ENCODE measurements at regions not wholly inside any gene's neighbourhood (a gene's known extent, or its start where the extent isn't known, plus 50 kb on each side); places are given as distances from the start of the nearest gene placed in this dataset.

DNA sequence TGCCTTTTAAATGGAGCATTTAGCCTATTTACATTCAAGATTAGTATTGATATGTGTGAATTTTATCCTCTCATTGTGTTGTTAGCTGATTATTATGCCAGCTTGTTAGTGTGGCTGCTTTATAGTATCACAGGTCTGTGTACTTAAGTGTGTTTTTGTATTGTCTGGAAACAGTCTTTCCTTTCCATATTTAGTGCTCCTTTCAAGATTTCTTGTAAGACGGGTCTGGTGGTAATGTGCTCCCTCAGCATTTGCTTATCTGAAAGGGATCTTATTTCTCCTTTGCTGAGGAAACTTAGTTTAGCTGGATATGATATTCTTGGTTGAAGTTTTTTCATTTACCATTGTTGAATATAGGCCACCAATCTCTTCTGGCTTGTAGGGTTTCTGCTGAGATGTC is 549.0 kb downstream of the EPHA3 start:
- no peak overlapping the region for H3K4me2 ChIP-seq (ENCODE audit: low read length)
- H3K36me3 ChIP-seq (ENCODE audit: control insufficient read depth, insufficient read depth, low read length): no peaks in the 10 kb centered on the region
- no peak overlapping the region for H3K27ac ChIP-seq
- no peaks in the 10 kb centered on the region for H3K27me3 ChIP-seq (ENCODE audit: control insufficient read depth, insufficient read depth, low read length)
- TF ChIP-seq, protein P1, sequence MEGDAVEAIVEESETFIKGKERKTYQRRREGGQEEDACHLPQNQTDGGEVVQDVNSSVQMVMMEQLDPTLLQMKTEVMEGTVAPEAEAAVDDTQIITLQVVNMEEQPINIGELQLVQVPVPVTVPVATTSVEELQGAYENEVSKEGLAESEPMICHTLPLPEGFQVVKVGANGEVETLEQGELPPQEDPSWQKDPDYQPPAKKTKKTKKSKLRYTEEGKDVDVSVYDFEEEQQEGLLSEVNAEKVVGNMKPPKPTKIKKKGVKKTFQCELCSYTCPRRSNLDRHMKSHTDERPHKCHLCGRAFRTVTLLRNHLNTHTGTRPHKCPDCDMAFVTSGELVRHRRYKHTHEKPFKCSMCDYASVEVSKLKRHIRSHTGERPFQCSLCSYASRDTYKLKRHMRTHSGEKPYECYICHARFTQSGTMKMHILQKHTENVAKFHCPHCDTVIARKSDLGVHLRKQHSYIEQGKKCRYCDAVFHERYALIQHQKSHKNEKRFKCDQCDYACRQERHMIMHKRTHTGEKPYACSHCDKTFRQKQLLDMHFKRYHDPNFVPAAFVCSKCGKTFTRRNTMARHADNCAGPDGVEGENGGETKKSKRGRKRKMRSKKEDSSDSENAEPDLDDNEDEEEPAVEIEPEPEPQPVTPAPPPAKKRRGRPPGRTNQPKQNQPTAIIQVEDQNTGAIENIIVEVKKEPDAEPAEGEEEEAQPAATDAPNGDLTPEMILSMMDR (IDR thresholded peaks at IDR 0.05): no peak
- H3K4me1 ChIP-seq: no peaks in the 10 kb centered on the region
- H3K9me3 ChIP-seq (ENCODE audit: control insufficient read depth, low read length): no peaks in the 10 kb centered on the region
- no peaks in the 10 kb centered on the region for H3K79me2 ChIP-seq
- H3K4me3 ChIP-seq (ENCODE audit: low read depth, low read length): no peak overlapping the region
- H2AFZ ChIP-seq: no peak overlapping the region
- no peak overlapping the region for H3K9ac ChIP-seq

- TF ChIP-seq, protein P1 (IDR thresholded peaks at IDR 0.05): no peak
- Histone ChIP-seq H3K4me2 (ENCODE audit: low read length) (no peak overlapping the region), H3K27me3 (ENCODE audit: control insufficient read depth, insufficient read depth, low read length) (no peaks in the 10 kb centered on the region), H3K9ac (no peak overlapping the region), H3K79me2 (no peaks in the 10 kb centered on the region), H3K4me3 (ENCODE audit: low read depth, low read length) (no peak overlapping the region), H3K36me3 (ENCODE audit: control insufficient read depth, insufficient read depth, low read length) (no peaks in the 10 kb centered on the region), H2AFZ (no peak overlapping the region), H3K27ac (no peak overlapping the region), H3K9me3 (ENCODE audit: control insufficient read depth, low read length) (no peaks in the 10 kb centered on the region), H3K4me1 (no peaks in the 10 kb centered on the region)
These were observed 572.3 kb downstream of the EPHA3 start for GRCh38 chr3:89679686-89680085.

DNA sequence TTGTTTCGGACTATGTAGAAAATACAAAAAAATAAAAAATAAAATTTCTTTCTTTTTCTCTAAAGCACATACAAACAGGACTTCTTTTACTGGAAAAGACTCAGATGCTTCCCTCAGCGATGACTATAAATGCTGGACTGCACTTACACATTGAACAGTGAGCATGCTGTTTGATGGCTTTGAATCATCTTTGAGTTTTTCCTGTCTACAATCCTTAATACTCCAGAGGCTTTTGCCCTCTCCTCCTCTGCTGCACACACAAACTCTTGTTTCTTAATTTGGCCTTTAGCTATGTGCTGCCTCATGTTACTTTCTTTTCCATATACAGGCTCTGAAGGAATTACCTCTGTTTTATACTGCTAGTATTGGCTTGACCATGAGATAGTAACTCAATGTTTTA is 575.1 kb downstream of the EPHA3 start:
- Histone ChIP-seq H3K36me3 (ENCODE audit: control insufficient read depth, insufficient read depth, low read length) (no peaks in the 10 kb centered on the region), H3K4me2 (ENCODE audit: low read length) (no peak overlapping the region), H3K27ac (no peak overlapping the region), H3K4me3 (ENCODE audit: low read depth, low read length) (no peak overlapping the region), H2AFZ (no peak overlapping the region), H3K4me1 (no peaks in the 10 kb centered on the region), H3K9me3 (ENCODE audit: control insufficient read depth, low read length) (no peaks in the 10 kb centered on the region), H3K9ac (no peak overlapping the region), H3K27me3 (ENCODE audit: control insufficient read depth, insufficient read depth, low read length) (no peaks in the 10 kb centered on the region), H3K79me2 (no peaks in the 10 kb centered on the region)
- TF ChIP-seq, protein P1 (IDR thresholded peaks at IDR 0.05): no peak

DNA sequence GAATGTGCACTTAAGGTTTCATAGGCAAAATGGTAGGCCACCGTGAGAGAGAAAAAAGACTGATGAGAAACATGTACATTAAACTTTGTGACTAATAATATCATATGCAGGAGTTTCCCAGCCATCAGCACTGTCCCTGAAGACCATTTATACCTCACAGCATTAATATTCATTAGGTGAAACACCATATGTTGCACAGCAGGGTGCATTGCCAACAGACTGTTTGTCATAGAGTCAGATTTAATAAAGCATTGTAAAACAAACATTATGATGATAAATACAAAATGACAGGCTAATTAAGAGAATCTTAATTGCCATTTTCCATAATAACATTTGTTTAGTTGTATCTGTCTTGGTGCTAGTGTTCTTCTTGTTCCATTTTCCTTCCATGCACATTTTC is 578.3 kb downstream of the EPHA3 start:
- H3K27ac ChIP-seq: no peak overlapping the region
- H3K36me3 ChIP-seq (ENCODE audit: control insufficient read depth, insufficient read depth, low read length): no peaks in the 10 kb centered on the region
- H3K9me3 ChIP-seq (ENCODE audit: control insufficient read depth, low read length): no peaks in the 10 kb centered on the region
- TF ChIP-seq, protein P1 (IDR thresholded peaks at IDR 0.05): no peak
- no peaks in the 10 kb centered on the region for H3K27me3 ChIP-seq (ENCODE audit: control insufficient read depth, insufficient read depth, low read length)
- no peak overlapping the region for H3K4me3 ChIP-seq (ENCODE audit: low read depth, low read length)
- H3K4me1 ChIP-seq: no peaks in the 10 kb centered on the region
- H3K4me2 ChIP-seq (ENCODE audit: low read length): no peak overlapping the region
- no peak overlapping the region for H3K9ac ChIP-seq
- no peaks in the 10 kb centered on the region for H3K79me2 ChIP-seq
- H2AFZ ChIP-seq: no peak overlapping the region

- H3K27me3 ChIP-seq (ENCODE audit: control insufficient read depth, insufficient read depth, low read length): no peaks in the 10 kb centered on the region
- no peaks in the 10 kb centered on the region for H3K36me3 ChIP-seq (ENCODE audit: control insufficient read depth, insufficient read depth, low read length)
- H3K9me3 ChIP-seq (ENCODE audit: control insufficient read depth, low read length): no peaks in the 10 kb centered on the region
- H3K27ac ChIP-seq: no peak overlapping the region
- H3K4me1 ChIP-seq: no peaks in the 10 kb centered on the region
- TF ChIP-seq, protein P1 (IDR thresholded peaks at IDR 0.05): no peak
- no peak overlapping the region for H2AFZ ChIP-seq
- H3K9ac ChIP-seq: no peak overlapping the region
- H3K79me2 ChIP-seq: no peaks in the 10 kb centered on the region
- H3K4me2 ChIP-seq (ENCODE audit: low read length): no peak overlapping the region
- H3K4me3 ChIP-seq (ENCODE audit: low read depth, low read length): no peak overlapping the region
These were observed 583.2 kb downstream of the EPHA3 start for GRCh38 chr3:89690646-89691045.
